Activated B cell treated with CpG ODN at 0.5 μM for 24 hours (primary cell): ENCODE measurements at regions not wholly inside any gene's neighbourhood (a gene's known extent, or its start where the extent isn't known, plus 50 kb on each side); places are given as distances from the start of the nearest gene placed in this dataset.

ENCODE experiments used
- ATAC-seq: fragments of 200-7000 bp; cut with Tn5 transposase; one replicate; pipeline ENCODE4 v1.10.0; 2021; ENCODE audit warnings: low read depth, mild to moderate bottlenecking, moderate library complexity
- CTCF ChIA-PET: fragments of 350-600 bp; sonication (Branson Sonifier 250); formaldehyde crosslinking; loops from one replicate; lab custom pipeline; 2021; ENCODE audit warnings: antibody characterized with exemption; lab: Charles Lee
- POLR2A ChIA-PET: fragments of 350-600 bp; sonication (Branson Sonifier 250); formaldehyde crosslinking; loops from one replicate; lab custom pipeline; 2021; ENCODE audit warnings: antibody characterized with exemption; lab: Charles Lee
- DNase-seq: peaks from one replicate; pipeline ENCODE4 v3.0.0; 2022
- H3K27ac Mint-ChIP-seq: one replicate; pipeline ENCODE4 v1.8.0; 2020; ENCODE audit warnings: mixed read lengths
- H3K27me3 Mint-ChIP-seq: one replicate; pipeline ENCODE4 v1.8.0; 2021; ENCODE audit warnings: mixed read lengths
- H3K36me3 Mint-ChIP-seq: one replicate; pipeline ENCODE4 v1.8.0; 2021; ENCODE audit warnings: low read depth, mixed read lengths
- H3K4me1 Mint-ChIP-seq: one replicate; pipeline ENCODE4 v1.8.0; 2021; ENCODE audit warnings: mixed read lengths
- H3K4me3 Mint-ChIP-seq: one replicate; pipeline ENCODE4 v1.8.0; 2020; ENCODE audit warnings: mild to moderate bottlenecking, mixed read lengths
- H3K9me3 Mint-ChIP-seq: one replicate; pipeline ENCODE4 v1.8.0; 2020; ENCODE audit warnings: mixed read lengths
- intact Hi-C: fragments of 100-400 bp; cut with micrococcal nuclease; formaldehyde crosslinking; loops from one replicate; pipeline ENCODE4 v1.15.1; 2024
- TF ChIP-seq, protein P1 (sequence below): fragments of 200-600 bp; IDR thresholded peaks from one replicate; pipeline ENCODE4 v1.8.0; 2022; ENCODE audit warnings: antibody characterized with exemption, mild to moderate bottlenecking

DNA sequence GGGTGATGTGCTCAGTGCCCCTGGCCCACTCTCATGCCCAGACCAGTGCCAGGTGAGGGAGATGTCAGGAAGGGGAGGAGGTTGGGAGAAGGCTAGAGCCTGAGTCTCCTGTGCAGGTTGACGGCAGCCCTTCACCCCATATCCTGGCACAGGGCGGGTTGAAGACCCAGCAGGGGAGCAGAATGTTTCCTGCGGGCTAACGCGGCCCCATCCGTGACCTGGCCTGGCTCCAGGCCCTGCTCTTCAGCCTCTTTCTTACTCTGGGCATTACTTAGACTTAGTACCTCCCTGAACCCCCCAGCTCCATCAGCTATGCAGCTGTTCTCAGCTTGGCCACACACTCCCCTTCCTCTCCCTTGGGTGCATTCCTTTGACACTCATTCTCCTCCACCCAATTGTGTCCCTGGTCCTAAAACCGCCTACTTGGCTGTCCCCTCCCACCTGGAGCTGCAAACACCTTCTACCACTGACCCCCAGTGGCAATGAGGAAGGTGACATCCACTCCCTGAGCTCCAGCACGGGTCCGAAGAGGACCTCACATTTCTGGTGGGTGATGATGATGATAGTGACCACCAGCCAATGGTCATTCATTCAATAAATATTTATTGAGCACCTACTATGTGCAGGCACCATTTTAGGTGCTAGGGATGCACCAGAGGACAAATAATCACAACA, 179.0 kb downstream of the PTPRU start:
- intact Hi-C loops = no loop called here
- Mint-ChIP-seq H3K4me1 (no peaks in the 10 kb centered on the region), H3K27ac (no peak overlapping the region), H3K36me3 (no peaks in the 10 kb centered on the region), H3K9me3 (no peaks in the 10 kb centered on the region), H3K27me3 (peaks cover 6% of the 10 kb centered on the region), H3K4me3 (no peak overlapping the region)
- ChIA-PET POLR2A (no interaction called here), CTCF (no interaction called here)
- TF ChIP-seq, protein P1, sequence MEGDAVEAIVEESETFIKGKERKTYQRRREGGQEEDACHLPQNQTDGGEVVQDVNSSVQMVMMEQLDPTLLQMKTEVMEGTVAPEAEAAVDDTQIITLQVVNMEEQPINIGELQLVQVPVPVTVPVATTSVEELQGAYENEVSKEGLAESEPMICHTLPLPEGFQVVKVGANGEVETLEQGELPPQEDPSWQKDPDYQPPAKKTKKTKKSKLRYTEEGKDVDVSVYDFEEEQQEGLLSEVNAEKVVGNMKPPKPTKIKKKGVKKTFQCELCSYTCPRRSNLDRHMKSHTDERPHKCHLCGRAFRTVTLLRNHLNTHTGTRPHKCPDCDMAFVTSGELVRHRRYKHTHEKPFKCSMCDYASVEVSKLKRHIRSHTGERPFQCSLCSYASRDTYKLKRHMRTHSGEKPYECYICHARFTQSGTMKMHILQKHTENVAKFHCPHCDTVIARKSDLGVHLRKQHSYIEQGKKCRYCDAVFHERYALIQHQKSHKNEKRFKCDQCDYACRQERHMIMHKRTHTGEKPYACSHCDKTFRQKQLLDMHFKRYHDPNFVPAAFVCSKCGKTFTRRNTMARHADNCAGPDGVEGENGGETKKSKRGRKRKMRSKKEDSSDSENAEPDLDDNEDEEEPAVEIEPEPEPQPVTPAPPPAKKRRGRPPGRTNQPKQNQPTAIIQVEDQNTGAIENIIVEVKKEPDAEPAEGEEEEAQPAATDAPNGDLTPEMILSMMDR = no peak
- DNase-seq (no peak), ATAC-seq (no peak)

DNA sequence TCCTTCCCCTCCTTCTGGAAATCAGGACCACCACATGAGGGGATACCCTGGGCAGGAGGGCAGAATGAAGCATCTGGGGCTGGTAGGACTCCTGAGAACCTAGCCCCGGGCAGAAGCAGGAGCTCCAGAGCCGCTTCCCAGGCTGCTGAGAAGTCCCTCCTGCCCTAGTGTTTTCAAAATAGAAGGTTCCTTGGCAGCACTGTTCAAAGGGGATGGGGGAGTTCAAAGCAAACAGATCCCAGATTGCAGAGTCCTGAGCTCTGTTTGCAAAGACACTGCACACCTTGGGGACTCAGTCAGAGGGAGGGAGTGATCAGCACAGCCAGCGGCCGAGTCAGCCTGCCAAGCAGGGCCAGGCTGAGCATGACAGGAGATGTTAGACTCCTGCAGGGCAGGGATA, 177.8 kb downstream of the PTPRU start:
- TF ChIP-seq, protein P1 = no peak
- DNase-seq (no peak), ATAC-seq (no peak)
- Mint-ChIP-seq H3K36me3 (no peaks in the 10 kb centered on the region), H3K27me3 (peaks cover 9% of the 10 kb centered on the region), H3K9me3 (no peaks in the 10 kb centered on the region), H3K4me1 (no peaks in the 10 kb centered on the region), H3K4me3 (no peak overlapping the region), H3K27ac (no peak overlapping the region)
- intact Hi-C loops = no loop called here
- POLR2A ChIA-PET = no interaction called here
- CTCF ChIA-PET = no interaction called here

DNA sequence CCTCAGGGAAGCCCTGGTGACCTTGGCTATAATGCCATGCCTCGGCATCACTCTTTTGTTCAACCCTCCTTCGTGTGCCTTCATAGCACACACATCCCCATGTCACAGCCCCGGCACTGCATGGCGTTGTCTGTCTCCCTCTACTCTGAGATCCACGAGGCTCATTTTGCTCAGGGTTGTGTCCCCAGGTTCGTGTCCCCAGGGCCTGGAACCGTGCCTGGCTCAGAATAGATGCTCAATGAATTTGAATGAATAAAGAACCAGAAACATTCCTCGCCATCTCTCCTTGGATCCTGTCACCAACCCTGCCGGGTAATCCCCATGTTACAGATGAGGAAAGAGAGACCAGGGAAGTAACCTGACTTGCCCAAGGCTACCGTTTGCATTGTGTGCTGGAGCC, 177.3 kb downstream of the PTPRU start:
- no peak for ATAC-seq
- POLR2A ChIA-PET = no interaction called here
- CTCF ChIA-PET = no interaction called here
- TF ChIP-seq, protein P1 = no peak
- H3K27me3 Mint-ChIP-seq = peaks cover 12% of the 10 kb centered on the region
- intact Hi-C loops = no loop called here
- no peaks in the 10 kb centered on the region for H3K9me3 Mint-ChIP-seq
- H3K36me3 Mint-ChIP-seq = no peaks in the 10 kb centered on the region
- DNase-seq = no peak
- no peak overlapping the region for H3K4me3 Mint-ChIP-seq
- no peak overlapping the region for H3K27ac Mint-ChIP-seq
- no peaks in the 10 kb centered on the region for H3K4me1 Mint-ChIP-seq

DNA sequence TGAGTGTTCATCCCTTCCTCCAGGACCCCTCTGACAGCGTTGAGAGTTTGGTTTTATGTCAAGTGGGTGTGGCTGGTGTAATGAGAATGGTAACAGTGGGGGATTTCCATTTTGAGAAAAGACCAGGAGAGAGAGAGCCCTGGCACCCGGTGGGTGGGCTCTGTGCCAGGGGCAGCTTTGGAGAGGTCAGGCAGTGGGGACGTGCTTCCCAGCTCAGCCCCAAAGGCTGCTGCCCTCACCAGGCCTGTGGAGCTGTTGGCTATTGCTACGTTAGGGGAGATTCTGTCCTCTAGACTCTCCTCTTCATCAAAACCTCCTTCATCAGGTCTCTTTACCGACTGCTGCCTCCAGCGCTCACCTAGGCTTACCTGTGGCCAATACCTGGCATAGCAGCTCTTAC, 176.3 kb downstream of the PTPRU start:
- intact Hi-C loops = no loop called here
- ATAC-seq (no peak), DNase-seq (no peak)
- Mint-ChIP-seq H3K4me3 (no peak overlapping the region), H3K4me1 (no peaks in the 10 kb centered on the region), H3K27ac (no peak overlapping the region), H3K9me3 (no peaks in the 10 kb centered on the region), H3K27me3 (peaks cover 8% of the 10 kb centered on the region), H3K36me3 (no peaks in the 10 kb centered on the region)
- ChIA-PET CTCF (no interaction called here), POLR2A (no interaction called here)
- TF ChIP-seq, protein P1 = no peak

DNA sequence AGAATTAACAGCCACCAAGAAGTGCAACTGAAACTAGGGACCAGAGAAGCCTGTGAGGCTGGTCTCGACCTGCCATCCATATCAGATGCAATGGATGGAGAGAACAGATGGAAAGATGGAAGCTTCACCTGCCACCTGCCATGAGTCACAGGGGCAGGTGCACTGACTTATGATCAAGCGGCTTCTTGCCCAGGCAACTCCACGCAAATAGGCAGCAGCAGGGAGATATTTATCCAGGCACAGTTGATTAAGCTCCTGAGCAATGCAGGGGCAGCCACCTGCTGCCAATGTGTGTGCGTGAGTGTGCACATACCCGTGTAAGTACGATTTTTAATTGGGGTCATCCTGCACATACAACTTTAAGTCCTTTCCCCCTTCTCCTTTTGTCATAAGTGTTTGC, 174.2 kb downstream of the PTPRU start:
- no peak for DNase-seq
- H3K9me3 Mint-ChIP-seq = no peaks in the 10 kb centered on the region
- no peak overlapping the region for H3K4me3 Mint-ChIP-seq
- H3K36me3 Mint-ChIP-seq = no peaks in the 10 kb centered on the region
- ChIA-PET CTCF (no interaction called here), POLR2A (no interaction called here)
- TF ChIP-seq, protein P1 = no peak
- no peak overlapping the region for H3K27ac Mint-ChIP-seq
- no peaks in the 10 kb centered on the region for H3K4me1 Mint-ChIP-seq
- no peak for ATAC-seq
- intact Hi-C loops = no loop called here
- peaks cover 8% of the 10 kb centered on the region for H3K27me3 Mint-ChIP-seq
